OCI-LY7 (cell line): ENCODE measurements at regions not wholly inside any gene's neighbourhood (a gene's known extent, or its start where the extent isn't known, plus 50 kb on each side); places are given as distances from the start of the nearest gene placed in this dataset.

Source experiments
- BruUV-seq: library from RNA; stranded (reverse); fragments of 400-500 nt; replicated peaks from 2 replicates; lab custom pipeline; 2021; lab: Mats Ljungman, UMichigan
- CTCF ChIA-PET: fragments of 300-600 bp; sonication (Branson Sonifier 250); formaldehyde crosslinking; loops from one replicate; lab custom pipeline; 2022; ENCODE audit warnings: antibody characterized with exemption; ENCODE audit not compliant: unreplicated experiment; lab: Charles Lee
- POLR2A ChIA-PET: fragments of 300-600 bp; sonication (Branson Sonifier 250); formaldehyde crosslinking; loops from one replicate; lab custom pipeline; 2022; ENCODE audit warnings: antibody characterized with exemption; lab: Charles Lee
- DNase-seq: peaks from one replicate; pipeline ENCODE4 v3.0.0-alpha.2; 2015; ENCODE audit warnings: low spot score
- H2AFZ ChIP-seq: fragments of 200-600 bp; sonication (generic), shearing (Covaris generic); 2 replicates; pipeline ENCODE4 v1.6.1; 2014; ENCODE audit warnings: mild to moderate bottlenecking, antibody characterized with exemption, low read length, moderate library complexity
- H3K27ac ChIP-seq: fragments of 200-600 bp; sonication (generic); 2 replicates; pipeline ENCODE4 v1.5.1; 2014; ENCODE audit warnings: mixed run types, low read depth, mild to moderate bottlenecking, moderate library complexity, low read length, inconsistent platforms; ENCODE audit not compliant: poor library complexity, severe bottlenecking
- H3K36me3 ChIP-seq: fragments of 200-600 bp; sonication (generic); 2 replicates; pipeline ENCODE4 v1.6.1; 2014; ENCODE audit warnings: mild to moderate bottlenecking, antibody characterized with exemption, low read length, moderate library complexity, mixed read lengths; ENCODE audit not compliant: insufficient read depth
- H3K4me1 ChIP-seq: fragments of 200-600 bp; sonication (generic); 2 replicates; pipeline ENCODE4 v1.5.1; 2014; ENCODE audit warnings: mild to moderate bottlenecking, low read length; ENCODE audit not compliant: insufficient read depth, poor library complexity, severe bottlenecking
- H3K4me2 ChIP-seq: fragments of 200-600 bp; sonication (generic); 2 replicates; pipeline ENCODE4 v1.6.1; 2014; ENCODE audit warnings: mild to moderate bottlenecking, low read length
- H3K4me3 ChIP-seq: fragments of 200-600 bp; sonication (generic); 2 replicates; pipeline ENCODE4 v1.5.1; 2014; ENCODE audit warnings: mild to moderate bottlenecking, low read depth, low read length; ENCODE audit not compliant: poor library complexity, severe bottlenecking
- H3K79me2 ChIP-seq: fragments of 200-600 bp; sonication (generic); 2 replicates; pipeline ENCODE4 v1.6.1; 2016; ENCODE audit warnings: low read depth, mild to moderate bottlenecking, low read length, moderate library complexity, mixed read lengths; ENCODE audit not compliant: insufficient read depth
- H3K9me2 ChIP-seq: fragments of 200-600 bp; sonication (generic); 2 replicates; pipeline ENCODE4 v1.6.1; 2016; ENCODE audit warnings: mild to moderate bottlenecking, low read length, mixed read lengths; ENCODE audit not compliant: insufficient read depth
- H3K9me3 ChIP-seq: fragments of 200-600 bp; sonication (generic); 2 replicates; pipeline ENCODE4 v1.6.1; 2014; ENCODE audit warnings: mild to moderate bottlenecking, mixed run types, low read length, mixed read lengths
- H4K20me1 ChIP-seq: fragments of 200-600 bp; sonication (generic); 2 replicates; pipeline ENCODE4 v1.6.1; 2014; ENCODE audit warnings: mild to moderate bottlenecking, antibody characterized with exemption, low read length, moderate library complexity, mixed read lengths; ENCODE audit not compliant: insufficient read depth
- CTCF ChIP-seq: fragments of 200-600 bp; sonication (generic); conservative IDR thresholded peaks from 2 replicates; pipeline ENCODE4 v1.5.1; 2014; ENCODE audit warnings: mild to moderate bottlenecking, antibody characterized with exemption, low read length, moderate library complexity, mixed read lengths
- EZH2phosphoT487 ChIP-seq: fragments of 200-600 bp; sonication (generic); IDR thresholded peaks from 2 replicates; pipeline ENCODE4 v1.6.1; 2018; ENCODE audit warnings: low read depth, borderline replicate concordance, mild to moderate bottlenecking, mixed run types, antibody characterized with exemption, low read length, moderate library complexity, mixed read lengths
- intact Hi-C: fragments of 100-400 bp; cut with micrococcal nuclease; formaldehyde crosslinking; loops from one replicate; pipeline ENCODE4 v1.10.0; 2022; ENCODE audit not compliant: unreplicated experiment

- CTCF ChIA-PET: no interaction called here
- no peaks in the 10 kb centered on the region for H3K9me2 ChIP-seq
- H3K79me2 ChIP-seq: no peaks in the 10 kb centered on the region
- no peaks in the 10 kb centered on the region for H3K4me1 ChIP-seq
- H3K4me2 ChIP-seq: no peak overlapping the region
- no peak for DNase-seq
- no peaks in the 10 kb centered on the region for H4K20me1 ChIP-seq
- no peaks in the 10 kb centered on the region for H3K9me3 ChIP-seq
- H3K36me3 ChIP-seq: no peaks in the 10 kb centered on the region
- H2AFZ ChIP-seq: no peak overlapping the region
- POLR2A ChIA-PET: interaction anchor here (0.7 kb wide), 1 partner anchor 1481 kb away, joined by 3 read pairs; no protein-coding TSS in a partner anchor
- BruUV-seq: no TSS peak
- H3K27ac ChIP-seq: no peak overlapping the region
- intact Hi-C loops: no loop called here
- TF ChIP-seq CTCF: no peak
- no peak for TF ChIP-seq EZH2phosphoT487
- no peak overlapping the region for H3K4me3 ChIP-seq
Observed at GRCh38 chr21:16767201-16767600, 745.6 kb upstream of the CXADR start.

GRCh38 chr21:16768096-16768495 is 744.7 kb upstream of the CXADR start:
- H3K27ac ChIP-seq: no peak overlapping the region
- H3K9me2 ChIP-seq: no peaks in the 10 kb centered on the region
- H3K4me3 ChIP-seq: no peak overlapping the region
- TF ChIP-seq EZH2phosphoT487: no peak
- TF ChIP-seq CTCF: no peak
- no peaks in the 10 kb centered on the region for H3K9me3 ChIP-seq
- H4K20me1 ChIP-seq: no peaks in the 10 kb centered on the region
- ChIA-PET POLR2A (no interaction called here), CTCF (no interaction called here)
- no peaks in the 10 kb centered on the region for H3K36me3 ChIP-seq
- H3K4me2 ChIP-seq: no peak overlapping the region
- DNase-seq: no peak
- H3K79me2 ChIP-seq: no peaks in the 10 kb centered on the region
- intact Hi-C loops: no loop called here
- BruUV-seq: no TSS peak
- H2AFZ ChIP-seq: no peak overlapping the region
- H3K4me1 ChIP-seq: no peaks in the 10 kb centered on the region

GRCh38 chr21:16770266-16770665 is 742.6 kb upstream of the CXADR start:
- POLR2A ChIA-PET: interaction anchor here (0.6 kb wide), 1 partner anchor 794 kb away, joined by 3 read pairs; no protein-coding TSS in a partner anchor

More at GRCh38 chr21:16770266-16770665, 742.6 kb upstream of the CXADR start:
- H2AFZ ChIP-seq: no peak overlapping the region
- BruUV-seq: no TSS peak
- no peak for DNase-seq
- TF ChIP-seq CTCF (no peak), EZH2phosphoT487 (no peak)
- H3K4me3 ChIP-seq: no peak overlapping the region
- intact Hi-C loops: no loop called here
- H3K4me2 ChIP-seq: no peak overlapping the region
- no peaks in the 10 kb centered on the region for H3K9me3 ChIP-seq
- CTCF ChIA-PET: no interaction called here
- no peaks in the 10 kb centered on the region for H3K9me2 ChIP-seq
- H4K20me1 ChIP-seq: no peaks in the 10 kb centered on the region
- no peak overlapping the region for H3K27ac ChIP-seq
- no peaks in the 10 kb centered on the region for H3K79me2 ChIP-seq
- no peaks in the 10 kb centered on the region for H3K36me3 ChIP-seq
- no peaks in the 10 kb centered on the region for H3K4me1 ChIP-seq
